OCI-LY7 (cell line): ENCODE measurements at regions not wholly inside any gene's neighbourhood (a gene's known extent, or its start where the extent isn't known, plus 50 kb on each side); places are given as distances from the start of the nearest gene placed in this dataset.

Experiments
- BruUV-seq: library from RNA; stranded (reverse); fragments of 400-500 nt; replicated peaks from 2 replicates; lab custom pipeline; 2021; lab: Mats Ljungman, UMichigan
- CTCF ChIA-PET: fragments of 300-600 bp; sonication (Branson Sonifier 250); formaldehyde crosslinking; loops from one replicate; lab custom pipeline; 2022; ENCODE audit warnings: antibody characterized with exemption; ENCODE audit not compliant: unreplicated experiment; lab: Charles Lee
- POLR2A ChIA-PET: fragments of 300-600 bp; sonication (Branson Sonifier 250); formaldehyde crosslinking; loops from one replicate; lab custom pipeline; 2022; ENCODE audit warnings: antibody characterized with exemption; lab: Charles Lee
- DNase-seq: peaks from one replicate; pipeline ENCODE4 v3.0.0-alpha.2; 2015; ENCODE audit warnings: low spot score
- H2AFZ ChIP-seq: fragments of 200-600 bp; sonication (generic), shearing (Covaris generic); 2 replicates; pipeline ENCODE4 v1.6.1; 2014; ENCODE audit warnings: mild to moderate bottlenecking, antibody characterized with exemption, low read length, moderate library complexity
- H3K27ac ChIP-seq: fragments of 200-600 bp; sonication (generic); 2 replicates; pipeline ENCODE4 v1.5.1; 2014; ENCODE audit warnings: mixed run types, low read depth, mild to moderate bottlenecking, moderate library complexity, low read length, inconsistent platforms; ENCODE audit not compliant: poor library complexity, severe bottlenecking
- H3K36me3 ChIP-seq: fragments of 200-600 bp; sonication (generic); 2 replicates; pipeline ENCODE4 v1.6.1; 2014; ENCODE audit warnings: mild to moderate bottlenecking, antibody characterized with exemption, low read length, moderate library complexity, mixed read lengths; ENCODE audit not compliant: insufficient read depth
- H3K4me1 ChIP-seq: fragments of 200-600 bp; sonication (generic); 2 replicates; pipeline ENCODE4 v1.5.1; 2014; ENCODE audit warnings: mild to moderate bottlenecking, low read length; ENCODE audit not compliant: insufficient read depth, poor library complexity, severe bottlenecking
- H3K4me2 ChIP-seq: fragments of 200-600 bp; sonication (generic); 2 replicates; pipeline ENCODE4 v1.6.1; 2014; ENCODE audit warnings: mild to moderate bottlenecking, low read length
- H3K4me3 ChIP-seq: fragments of 200-600 bp; sonication (generic); 2 replicates; pipeline ENCODE4 v1.5.1; 2014; ENCODE audit warnings: mild to moderate bottlenecking, low read depth, low read length; ENCODE audit not compliant: poor library complexity, severe bottlenecking
- H3K79me2 ChIP-seq: fragments of 200-600 bp; sonication (generic); 2 replicates; pipeline ENCODE4 v1.6.1; 2016; ENCODE audit warnings: low read depth, mild to moderate bottlenecking, low read length, moderate library complexity, mixed read lengths; ENCODE audit not compliant: insufficient read depth
- H3K9me2 ChIP-seq: fragments of 200-600 bp; sonication (generic); 2 replicates; pipeline ENCODE4 v1.6.1; 2016; ENCODE audit warnings: mild to moderate bottlenecking, low read length, mixed read lengths; ENCODE audit not compliant: insufficient read depth
- H3K9me3 ChIP-seq: fragments of 200-600 bp; sonication (generic); 2 replicates; pipeline ENCODE4 v1.6.1; 2014; ENCODE audit warnings: mild to moderate bottlenecking, mixed run types, low read length, mixed read lengths
- H4K20me1 ChIP-seq: fragments of 200-600 bp; sonication (generic); 2 replicates; pipeline ENCODE4 v1.6.1; 2014; ENCODE audit warnings: mild to moderate bottlenecking, antibody characterized with exemption, low read length, moderate library complexity, mixed read lengths; ENCODE audit not compliant: insufficient read depth
- EZH2phosphoT487 ChIP-seq: fragments of 200-600 bp; sonication (generic); IDR thresholded peaks from 2 replicates; pipeline ENCODE4 v1.6.1; 2018; ENCODE audit warnings: low read depth, borderline replicate concordance, mild to moderate bottlenecking, mixed run types, antibody characterized with exemption, low read length, moderate library complexity, mixed read lengths
- intact Hi-C: fragments of 100-400 bp; cut with micrococcal nuclease; formaldehyde crosslinking; loops from one replicate; pipeline ENCODE4 v1.10.0; 2022; ENCODE audit not compliant: unreplicated experiment
- TF ChIP-seq, protein P1 (sequence below): fragments of 200-600 bp; sonication (generic); conservative IDR thresholded peaks from 2 replicates; pipeline ENCODE4 v1.5.1; 2014; ENCODE audit warnings: mild to moderate bottlenecking, antibody characterized with exemption, low read length, moderate library complexity, mixed read lengths

GRCh38 chr4:85126991-85127591, 160.6 kb upstream of the WDFY3 start:
- POLR2A ChIA-PET = no interaction called here
- H2AFZ ChIP-seq = no peak overlapping the region
- CTCF ChIA-PET = no interaction called here

DNA sequence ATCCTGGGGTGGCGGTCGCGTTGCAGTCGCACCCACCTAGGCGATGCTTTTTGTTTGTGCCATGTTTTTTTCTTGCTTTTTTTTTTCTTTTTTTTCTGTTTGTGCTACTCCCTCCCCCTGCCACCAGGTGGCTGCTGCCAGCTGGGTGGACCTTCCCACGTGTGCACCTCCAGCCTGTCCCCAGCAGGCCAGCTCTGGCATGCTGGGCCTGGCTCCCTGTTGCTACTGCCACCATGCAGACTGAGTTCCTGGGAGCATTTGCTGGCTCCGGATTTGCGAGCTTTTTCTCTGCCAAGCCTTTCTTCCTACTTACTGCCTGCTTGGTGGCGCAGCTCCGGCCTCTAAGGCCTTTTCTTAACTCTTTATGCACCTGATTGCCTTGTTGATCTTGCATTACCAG, 161.2 kb upstream of the WDFY3 start:
- Histone ChIP-seq H3K9me3 (no peaks in the 10 kb centered on the region), H4K20me1 (no peaks in the 10 kb centered on the region), H3K79me2 (no peaks in the 10 kb centered on the region), H3K27ac (no peak overlapping the region), H2AFZ (0 out of 2 replicates have a peak overlapping the region, but pooled peaks have one; percentile 34), H3K4me2 (no peak overlapping the region), H3K4me3 (no peak overlapping the region), H3K4me1 (no peaks in the 10 kb centered on the region), H3K36me3 (no peaks in the 10 kb centered on the region), H3K9me2 (no peaks in the 10 kb centered on the region)
- peak; percentile 44 for DNase-seq
- BruUV-seq = no TSS peak
- TF ChIP-seq, protein P1, sequence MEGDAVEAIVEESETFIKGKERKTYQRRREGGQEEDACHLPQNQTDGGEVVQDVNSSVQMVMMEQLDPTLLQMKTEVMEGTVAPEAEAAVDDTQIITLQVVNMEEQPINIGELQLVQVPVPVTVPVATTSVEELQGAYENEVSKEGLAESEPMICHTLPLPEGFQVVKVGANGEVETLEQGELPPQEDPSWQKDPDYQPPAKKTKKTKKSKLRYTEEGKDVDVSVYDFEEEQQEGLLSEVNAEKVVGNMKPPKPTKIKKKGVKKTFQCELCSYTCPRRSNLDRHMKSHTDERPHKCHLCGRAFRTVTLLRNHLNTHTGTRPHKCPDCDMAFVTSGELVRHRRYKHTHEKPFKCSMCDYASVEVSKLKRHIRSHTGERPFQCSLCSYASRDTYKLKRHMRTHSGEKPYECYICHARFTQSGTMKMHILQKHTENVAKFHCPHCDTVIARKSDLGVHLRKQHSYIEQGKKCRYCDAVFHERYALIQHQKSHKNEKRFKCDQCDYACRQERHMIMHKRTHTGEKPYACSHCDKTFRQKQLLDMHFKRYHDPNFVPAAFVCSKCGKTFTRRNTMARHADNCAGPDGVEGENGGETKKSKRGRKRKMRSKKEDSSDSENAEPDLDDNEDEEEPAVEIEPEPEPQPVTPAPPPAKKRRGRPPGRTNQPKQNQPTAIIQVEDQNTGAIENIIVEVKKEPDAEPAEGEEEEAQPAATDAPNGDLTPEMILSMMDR = peak; percentile 73
- TF ChIP-seq EZH2phosphoT487 = no peak
- intact Hi-C loops = no loop called here
- POLR2A ChIA-PET = interaction anchor here (0.6 kb wide), 1 partner anchor 452 kb away, joined by 4 read pairs; no protein-coding TSS in a partner anchor
- CTCF ChIA-PET = no interaction called here

More at GRCh38 chr4:85126991-85127591, 160.6 kb upstream of the WDFY3 start:
- Histone ChIP-seq H4K20me1 (no peaks in the 10 kb centered on the region), H3K9me3 (no peaks in the 10 kb centered on the region), H3K4me3 (no peak overlapping the region), H3K4me2 (no peak overlapping the region), H3K36me3 (no peaks in the 10 kb centered on the region), H3K79me2 (no peaks in the 10 kb centered on the region), H3K27ac (no peak overlapping the region), H3K4me1 (no peaks in the 10 kb centered on the region), H3K9me2 (no peaks in the 10 kb centered on the region)
- intact Hi-C loops = no loop called here
- TF ChIP-seq, protein P1 = no peak
- TF ChIP-seq EZH2phosphoT487 = no peak
- BruUV-seq = no TSS peak
- no peak for DNase-seq
